H4 (cell line): ENCODE measurements at regions not wholly inside any gene's neighbourhood (a gene's known extent, or its start where the extent isn't known, plus 50 kb on each side); places are given as distances from the start of the nearest gene placed in this dataset.

Experiments
- DNase-seq: peaks from one replicate; pipeline ENCODE4 v3.0.0-alpha.2; 2015; ENCODE audit warnings: low spot score

DNA sequence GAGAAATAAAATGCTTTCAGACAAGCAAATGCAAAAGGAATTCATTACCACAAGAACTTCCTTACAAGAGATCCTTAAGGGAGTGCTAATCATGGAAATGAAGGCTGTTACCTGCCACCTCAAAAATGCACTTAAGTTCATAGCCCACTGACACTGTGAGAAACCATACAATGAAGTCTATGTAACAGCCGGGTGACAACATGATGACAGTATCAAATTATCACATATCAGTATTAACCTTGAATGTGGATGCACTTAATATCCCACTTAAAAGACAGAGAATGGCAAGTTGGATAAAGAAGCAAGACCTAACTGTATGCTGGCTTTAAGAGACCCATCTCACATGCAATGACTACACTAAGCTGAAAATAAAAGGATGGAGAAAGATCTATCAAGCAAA lies 403.4 kb upstream of the MC4R start:
- DNase-seq = no peak

- DNase-seq = no peak
Observed at GRCh38 chr18:60784161-60784560, 411.6 kb upstream of the MC4R start.

- no peak for DNase-seq
Observed at GRCh38 chr18:60794802-60795201, 422.2 kb upstream of the MC4R start.

DNA sequence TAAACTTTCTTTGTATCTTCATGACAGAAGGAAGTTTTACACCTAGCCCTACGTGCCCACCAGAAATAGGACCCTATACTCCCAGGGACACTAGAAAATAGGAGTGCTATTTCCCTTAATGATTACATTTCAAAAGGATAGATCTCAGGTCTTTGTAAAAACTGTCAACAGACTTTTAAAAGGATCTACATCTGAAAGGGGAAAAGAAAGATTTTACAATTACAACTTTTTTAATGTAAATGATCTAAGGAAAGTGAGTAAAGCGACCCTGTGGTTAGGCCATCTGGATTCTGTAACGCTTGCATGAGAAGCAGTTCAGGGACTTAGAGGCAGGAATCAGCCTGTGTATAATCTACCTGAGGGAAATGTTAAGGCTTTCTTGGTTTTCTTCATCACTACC lies 431.8 kb upstream of the MC4R start:
- no peak for DNase-seq

- DNase-seq = no peak
Observed at GRCh38 chr18:60809937-60810336, 437.4 kb upstream of the MC4R start.

- no peak for DNase-seq
Observed at GRCh38 chr18:60812921-60813320, 440.3 kb upstream of the MC4R start.

DNA sequence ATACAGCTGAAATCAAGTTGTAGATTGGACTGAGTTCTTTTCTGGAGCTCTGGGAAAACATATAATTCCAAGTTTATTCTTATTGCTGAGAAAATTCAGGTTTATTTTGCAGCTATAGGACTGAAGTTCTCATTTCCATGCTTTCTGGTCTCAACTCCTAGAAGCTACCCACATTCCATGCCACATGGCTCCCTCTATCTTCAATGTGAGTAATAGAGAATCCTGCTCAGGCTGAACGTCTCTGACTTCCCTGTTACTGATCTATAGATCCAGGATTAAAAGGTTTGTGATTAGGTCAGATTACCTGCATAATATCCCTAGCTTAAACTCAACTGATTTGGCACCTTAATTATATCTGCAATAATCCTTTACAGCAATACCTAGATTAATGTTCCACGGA lies 453.8 kb upstream of the MC4R start:
- no peak for DNase-seq

GRCh38 chr18:60831971-60832370 lies 459.4 kb upstream of the MC4R start:
- DNase-seq = no peak

GRCh38 chr18:60838677-60839076 lies 466.1 kb upstream of the MC4R start:
- DNase-seq = no peak

DNA sequence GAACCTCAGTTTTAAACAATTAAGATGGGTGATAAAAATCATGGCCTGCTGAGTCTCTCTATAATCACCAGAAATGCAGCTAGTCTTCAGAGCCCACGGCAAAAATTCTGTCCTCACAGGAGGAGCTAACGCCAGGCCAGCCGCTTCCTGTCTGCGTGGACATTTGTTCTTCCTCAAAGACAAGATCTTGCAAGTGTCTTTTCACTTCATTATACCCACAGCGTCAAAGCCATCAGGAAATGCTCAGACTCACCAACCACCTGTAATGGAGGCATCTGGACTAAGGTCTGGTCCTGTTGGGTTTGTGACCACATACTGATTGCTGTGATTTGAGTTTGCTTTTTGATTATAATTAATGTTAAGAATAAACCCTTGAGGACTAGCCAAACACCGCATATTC lies 473.8 kb upstream of the MC4R start:
- DNase-seq = no peak

DNA sequence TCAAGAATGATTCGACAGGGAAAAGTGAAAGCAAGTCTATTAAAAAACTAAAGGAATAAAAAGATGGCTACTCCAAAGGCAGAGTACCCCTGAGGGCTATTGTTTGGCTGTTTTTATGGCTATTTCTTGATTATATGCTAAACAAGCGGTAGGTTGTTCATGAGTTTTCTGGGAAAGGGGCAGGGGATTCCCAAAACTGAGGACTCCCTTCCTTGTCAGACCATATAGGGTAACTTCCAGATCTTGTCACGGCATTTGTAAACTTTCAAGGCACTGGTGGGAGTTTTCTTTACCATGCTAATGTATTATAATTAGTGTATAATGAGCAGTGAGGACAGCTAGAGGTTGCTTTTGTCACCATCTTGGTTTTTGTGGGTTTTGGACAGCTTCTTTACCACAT lies 474.9 kb upstream of the MC4R start:
- no peak for DNase-seq

DNA sequence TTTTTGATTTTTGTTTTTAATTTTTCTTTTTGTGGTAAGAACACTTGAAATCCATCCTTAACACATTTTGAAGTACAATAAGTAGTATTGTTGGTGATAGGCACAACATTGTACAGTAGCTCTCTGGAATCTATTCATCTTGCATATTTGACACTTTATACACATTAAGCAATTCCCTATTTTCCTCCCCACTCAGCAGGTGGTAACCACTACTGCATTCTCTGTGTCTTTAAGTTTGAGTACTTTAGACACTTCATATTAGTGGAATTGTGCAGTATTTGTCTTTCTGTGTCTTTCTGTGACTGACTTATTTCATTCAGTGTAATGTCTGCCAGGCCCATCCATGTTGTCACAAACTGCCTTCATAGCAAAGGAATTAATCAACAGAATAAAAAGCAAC lies 471.7 kb upstream of the CDH20 start:
- no peak for DNase-seq

DNA sequence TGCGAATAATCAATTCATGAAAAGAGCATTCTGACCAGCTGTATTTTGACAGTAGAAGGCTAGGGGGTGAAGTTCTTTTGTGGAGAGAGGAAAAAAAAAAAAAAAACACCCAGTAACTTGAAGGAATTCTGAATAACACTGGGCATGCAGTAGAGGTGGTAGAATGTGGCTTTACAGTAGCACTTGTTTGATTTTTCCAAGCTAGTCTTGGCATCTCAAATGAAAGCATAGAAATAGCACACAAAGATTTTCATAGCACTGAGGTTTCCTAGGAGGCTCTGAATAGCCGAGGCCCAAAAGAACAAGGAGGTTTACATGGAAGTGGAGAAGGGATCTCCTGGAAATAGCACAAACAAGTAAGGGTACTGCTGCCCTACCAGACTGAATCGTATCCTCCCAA lies 470.2 kb upstream of the CDH20 start:
- DNase-seq = no peak

DNA sequence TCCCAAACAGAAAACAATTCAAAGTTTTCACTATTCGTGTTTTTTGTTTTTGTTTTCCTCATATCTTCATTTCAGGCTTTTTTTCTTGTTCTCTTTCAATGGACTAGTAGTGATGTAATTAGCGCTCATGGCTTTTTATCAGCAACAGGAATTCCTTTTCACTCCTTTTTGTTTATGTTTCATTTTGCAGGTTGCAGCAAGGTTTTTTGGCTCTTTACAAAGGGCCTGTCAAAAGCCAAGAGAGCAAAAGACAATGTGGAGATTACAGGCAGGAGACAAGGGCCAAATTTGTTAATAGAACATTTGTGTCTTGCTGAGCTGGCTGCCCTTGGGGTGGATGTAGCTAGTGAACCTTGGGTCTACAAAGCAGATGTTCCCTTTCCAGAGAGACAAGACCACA lies 467.4 kb upstream of the CDH20 start:
- DNase-seq = no peak

DNA sequence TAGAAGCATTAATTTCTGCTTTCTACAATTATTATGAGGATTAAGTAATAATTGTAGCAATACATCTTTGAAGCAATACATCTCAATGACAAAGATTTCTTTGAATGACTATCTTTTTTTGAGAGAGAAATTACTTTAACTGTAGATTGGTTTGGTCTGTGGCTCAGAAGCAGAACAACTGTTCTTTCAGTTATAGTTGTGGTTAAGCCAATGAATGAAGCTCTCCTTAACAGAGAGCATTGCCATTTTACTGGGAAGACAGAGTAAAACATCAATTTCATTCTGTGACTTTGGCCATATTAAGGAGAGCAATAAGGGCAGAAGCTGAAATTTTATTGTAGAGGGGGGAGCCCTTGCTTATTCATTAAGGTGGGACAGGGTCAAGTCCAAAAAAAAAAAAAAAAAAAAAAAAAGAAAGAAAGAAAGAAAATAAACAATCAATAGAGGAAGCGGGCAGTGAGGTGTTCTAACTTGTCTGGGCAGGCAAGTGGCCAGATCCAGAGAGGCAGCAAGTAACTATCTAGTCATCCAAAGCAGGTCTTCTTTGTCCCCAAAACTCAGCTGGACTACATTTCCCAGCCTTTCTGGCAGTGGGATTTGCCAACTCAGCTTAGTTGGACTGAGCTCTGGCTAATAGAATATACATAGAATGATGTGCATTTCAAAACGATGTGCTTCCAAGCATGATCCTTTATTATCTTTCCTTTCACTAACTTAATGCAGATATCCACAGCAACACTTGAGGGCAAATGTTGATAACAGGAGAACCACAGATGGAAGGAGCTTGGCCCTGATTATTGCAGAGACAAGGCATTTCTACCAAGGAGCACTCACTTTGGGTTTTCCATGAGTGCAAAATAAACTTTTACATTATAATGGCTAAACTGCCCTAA lies 462.7 kb upstream of the CDH20 start:
- no peak for DNase-seq

GRCh38 chr18:60872434-60872833 lies 460.8 kb upstream of the CDH20 start:
- no peak for DNase-seq

DNA sequence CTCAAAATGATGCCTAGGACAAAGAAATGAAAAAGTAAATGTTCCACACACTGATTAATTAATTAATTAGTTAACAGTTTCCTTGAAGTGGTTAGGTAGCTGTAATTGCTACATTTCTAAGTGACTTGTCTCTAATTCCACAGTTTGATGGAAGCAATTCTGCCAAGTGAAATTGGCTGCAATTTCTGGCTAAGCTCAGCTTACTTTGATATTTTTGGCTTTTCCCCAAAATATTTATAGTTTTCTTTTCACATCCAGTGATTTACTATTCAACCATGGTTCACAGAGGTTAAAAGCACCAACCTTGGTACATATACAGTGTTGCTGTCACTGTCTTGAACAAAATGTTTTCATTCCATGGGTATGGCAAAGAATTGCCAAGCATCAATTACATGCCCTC lies 459.5 kb upstream of the CDH20 start:
- no peak for DNase-seq

- DNase-seq = no peak
Observed at GRCh38 chr18:60875957-60876507, 457.2 kb upstream of the CDH20 start.

- DNase-seq = no peak
Observed at GRCh38 chr18:60880184-60880583, 453.0 kb upstream of the CDH20 start.

DNA sequence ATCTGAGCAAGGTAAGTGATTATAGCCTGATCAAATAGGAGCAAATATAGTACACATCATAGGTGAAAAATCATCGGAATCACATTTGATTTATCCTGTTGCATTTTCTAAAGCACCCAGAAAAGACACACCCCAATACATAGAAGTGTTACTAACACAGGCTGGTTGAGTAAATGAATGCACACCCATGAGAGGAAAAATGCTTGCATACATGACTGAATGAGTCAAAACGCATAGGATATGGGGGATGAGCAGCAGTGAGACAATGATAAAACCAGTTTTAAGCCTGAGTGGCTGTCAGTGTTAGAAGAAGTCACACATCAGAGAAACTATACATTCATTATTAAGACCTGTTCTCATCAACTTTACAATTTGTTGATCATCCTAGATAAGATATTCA lies 449.6 kb upstream of the CDH20 start:
- DNase-seq = no peak

- DNase-seq = no peak
Observed at GRCh38 chr18:60888071-60888624, 445.1 kb upstream of the CDH20 start.

DNA sequence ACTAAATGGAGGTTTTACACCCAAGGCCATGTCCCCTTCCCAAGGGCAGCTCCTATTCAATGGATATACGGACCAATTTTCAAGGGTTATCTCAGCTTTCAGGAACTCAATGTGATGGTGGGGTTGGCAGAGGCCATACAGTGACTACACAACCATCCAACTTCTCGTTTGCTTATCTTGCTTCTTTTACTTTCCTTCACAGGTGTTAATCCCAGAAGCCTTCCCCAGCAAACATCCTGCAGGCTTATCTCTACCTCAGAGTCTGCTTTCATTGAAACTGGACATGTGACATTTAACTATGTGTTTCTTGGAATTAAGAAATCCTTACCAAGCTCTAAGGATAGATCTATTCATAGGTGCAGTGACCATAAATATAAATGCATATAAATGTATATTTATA lies 443.8 kb upstream of the CDH20 start:
- DNase-seq = no peak

DNA sequence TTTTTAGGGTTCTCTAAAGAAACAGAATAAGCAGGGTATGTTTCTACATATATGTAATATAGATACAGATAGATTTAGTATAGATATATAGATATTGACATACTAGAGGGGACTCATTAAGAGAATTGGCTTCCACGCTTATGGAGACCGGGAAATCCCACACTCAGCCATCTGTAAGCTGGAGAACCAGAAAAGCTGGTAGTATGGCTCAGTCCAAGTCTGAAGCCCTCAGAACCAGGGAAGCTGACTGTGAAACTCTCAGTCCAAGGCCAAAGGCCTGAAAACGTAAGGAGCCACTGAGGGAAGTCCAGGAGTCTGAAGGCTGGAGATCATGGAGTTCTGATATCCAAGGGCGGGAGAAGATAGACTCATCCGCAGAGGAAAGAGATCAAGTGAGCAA lies 441.3 kb upstream of the CDH20 start:
- DNase-seq = no peak
